Lower leg skin (tissue), 3 donors: ENCODE measurements at regions not wholly inside any gene's neighbourhood (a gene's known extent, or its start where the extent isn't known, plus 50 kb on each side); places are given as distances from the start of the nearest gene placed in this dataset.
"Not testable (repeated sequence)": the region's sequence is repeated elsewhere in the genome, so short reads cannot be mapped to it uniquely, and the experiment has no call there.

Source experiments
- CTCF ChIP-seq, 3 donors: fragments of 450-650 bp; IDR thresholded peaks; one replicate each; pipeline ENCODE4 v1.5.1; 2016; ENCODE audit warnings: antibody characterized with exemption in 3 of 3, mild to moderate bottlenecking in 3 of 3, moderate library complexity in 2 of 3
- POLR2A ChIP-seq, 2 donors: fragments of 450-650 bp; IDR thresholded peaks; one replicate each; pipeline ENCODE4 v1.6.1; 2016 to 2017; ENCODE audit warnings: antibody characterized with exemption in 2 of 2, mild to moderate bottlenecking in 1 of 2, moderate library complexity in 1 of 2

GRCh38 chr15:77903761-77904435 lies 173.6 kb downstream of the TBC1D2B start:
- not testable (repeated sequence) for TF ChIP-seq CTCF, POLR2A (IDR thresholded peaks at IDR 0.05)
